Right cardiac atrium (tissue), 5 donors: ENCODE measurements at regions not wholly inside any gene's neighbourhood (a gene's known extent, or its start where the extent isn't known, plus 50 kb on each side); places are given as distances from the start of the nearest gene placed in this dataset.

ENCODE experiments used
- ATAC-seq, 2 donors: fragments of 200-7000 bp; cut with Tn5 transposase; one replicate each; pipeline versions ENCODE4 v1.8.0 to v1.9.1; 2020; ENCODE audit warnings: moderate library complexity in 2 of 2, mild to moderate bottlenecking in 1 of 2
- DNase-seq, 3 donors: peaks; one replicate each; pipeline ENCODE4 v3.0.0-alpha.2; 2020
- H3K27ac ChIP-seq: one replicate; pipeline ENCODE4 v1.5.1; 2013; ENCODE audit warnings: mild to moderate bottlenecking, low read length, control low read depth, moderate library complexity
- H3K27me3 ChIP-seq: one replicate; pipeline ENCODE4 v1.6.1; 2013; ENCODE audit not compliant: control insufficient read depth, insufficient read depth
- H3K4me1 ChIP-seq: one replicate; pipeline ENCODE4 v1.6.1; 2013; ENCODE audit warnings: low read length; ENCODE audit not compliant: control insufficient read depth, insufficient read depth
- H3K4me3 ChIP-seq: one replicate; pipeline ENCODE4 v1.5.1; 2013; ENCODE audit warnings: low read length, control low read depth
- H3K9me3 ChIP-seq: one replicate; pipeline ENCODE4 v1.6.1; 2013; ENCODE audit warnings: low read length; ENCODE audit not compliant: control insufficient read depth
- WGBS: extraction: QIAGEN DNeasy Blood & Tissue Kit; methylation state at CpG from one replicate; pipeline ENCODE4 v1.1.7; 2013; 5-methylcytosine and 5-hydroxymethylcytosine counted together
- intact Hi-C, 4 donors: fragments of 100-400 bp; cut with DNase I; formaldehyde crosslinking; loops; one replicate each; pipeline versions ENCODE4 v1.11.0 to v1.14.0; 2022 to 2023
- donor health status: healthy with polysubstance abuse.
- donor health status: DM: no; HTN: yes; CAD: no.
- donor health status: DM: no; HTN: no; CAD: no.
- donor health status: DM: no; HTN: yes; CAD: no; lungs with severe emphysema.
- donor health status: DM: yes; HTN: yes; CAD: no.

DNA sequence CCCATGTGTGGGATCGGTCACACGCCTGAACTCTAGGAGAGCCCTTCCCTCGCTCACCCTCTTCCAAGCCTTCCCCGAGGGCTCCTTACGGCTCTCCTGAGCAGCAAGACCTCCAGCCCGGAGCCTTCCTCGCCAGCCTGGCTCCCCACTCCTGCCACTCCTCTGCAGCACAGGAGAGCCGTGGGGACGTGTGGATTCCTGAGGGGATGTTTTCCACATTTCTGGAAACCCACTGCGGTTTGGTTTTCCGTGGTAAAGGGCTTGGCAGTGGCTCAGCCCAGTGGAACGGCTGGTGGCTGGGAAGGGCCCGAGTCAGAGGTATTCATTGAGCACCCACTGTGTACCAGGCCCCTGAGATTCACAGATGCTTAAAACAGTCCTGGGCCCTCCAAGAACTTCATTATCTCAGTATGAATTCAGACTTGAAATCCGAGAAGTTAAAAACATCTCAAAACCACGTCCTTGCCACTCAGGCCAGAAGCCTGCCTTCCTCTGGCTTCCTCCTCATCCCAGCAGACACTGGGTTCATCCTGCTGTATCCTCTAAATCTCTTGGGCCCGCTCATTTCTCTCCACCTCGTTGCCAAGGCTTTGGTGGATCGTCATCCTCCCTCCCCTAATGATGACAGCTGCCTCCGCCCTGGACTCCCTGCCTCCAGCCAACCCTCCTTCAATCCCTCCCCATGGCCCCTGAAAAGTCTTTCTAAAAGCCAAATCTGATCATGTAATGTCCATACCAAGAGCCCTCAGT, 109.6 kb downstream of the FGF18 start:
- 85% methylated on average over 19 of the region's 19 CpGs for WGBS
- ATAC-seq (no peak), DNase-seq (no peak)
- H3K27me3 ChIP-seq: no peaks in the 10 kb centered on the region
- H3K9me3 ChIP-seq: no peaks in the 10 kb centered on the region
- H3K27ac ChIP-seq: no peak overlapping the region
- intact Hi-C loops: no loop called here
- H3K4me1 ChIP-seq: no peaks in the 10 kb centered on the region
- H3K4me3 ChIP-seq: no peak overlapping the region

DNA sequence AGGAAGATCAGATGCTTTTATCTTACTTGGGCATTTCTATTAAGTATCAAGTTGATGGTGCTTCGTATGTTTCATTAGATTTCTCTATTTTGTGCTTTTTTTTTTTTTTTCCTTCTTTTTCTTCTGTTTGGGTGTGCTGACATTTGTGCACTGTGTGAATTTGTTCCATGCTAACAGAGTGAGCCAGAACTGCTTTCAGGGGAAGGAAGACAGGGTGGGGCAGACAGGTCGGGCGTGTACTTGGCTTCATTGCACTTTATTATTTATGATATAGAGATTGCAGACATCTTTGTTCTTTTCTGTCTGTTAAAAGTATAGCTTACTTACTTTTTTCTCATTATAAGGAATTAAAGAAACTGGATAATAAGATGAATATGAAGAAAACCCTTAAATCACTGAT, 112.2 kb downstream of the FGF18 start:
- 65% methylated on average over 3 of the region's 3 CpGs for WGBS
- H3K27me3 ChIP-seq: no peaks in the 10 kb centered on the region
- intact Hi-C loops: no loop called here
- ATAC-seq (peak in 1 of 2 donors; percentile 74), DNase-seq (no peak)
- H3K27ac ChIP-seq: no peak overlapping the region
- no peaks in the 10 kb centered on the region for H3K4me1 ChIP-seq
- no peaks in the 10 kb centered on the region for H3K9me3 ChIP-seq
- no peak overlapping the region for H3K4me3 ChIP-seq

DNA sequence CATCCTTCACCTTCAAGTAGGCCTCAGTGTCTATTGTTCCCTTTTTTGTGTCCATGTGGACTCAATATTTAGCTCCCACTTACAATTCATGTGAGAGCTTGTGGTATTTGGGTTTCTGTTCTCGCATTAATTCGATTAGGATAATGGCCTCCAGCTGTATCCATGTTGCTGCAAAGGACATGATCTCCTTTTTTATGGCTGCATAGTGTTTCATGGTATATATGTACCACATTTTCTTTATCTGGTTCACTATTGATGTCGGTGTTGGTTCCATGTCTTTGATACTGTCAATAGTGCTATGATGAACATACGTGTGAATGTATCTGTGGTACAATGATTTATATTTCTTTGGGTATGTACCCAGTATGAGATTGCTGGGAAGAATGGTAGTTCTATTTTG, 113.7 kb downstream of the FGF18 start:
- intact Hi-C loops: no loop called here
- Histone ChIP-seq H3K27me3 (no peaks in the 10 kb centered on the region), H3K27ac (no peak overlapping the region), H3K9me3 (no peaks in the 10 kb centered on the region), H3K4me1 (no peaks in the 10 kb centered on the region), H3K4me3 (no peak overlapping the region)
- ATAC-seq: no peak
- WGBS: 96% methylated on average over 4 of the region's 4 CpGs
- no peak for DNase-seq

DNA sequence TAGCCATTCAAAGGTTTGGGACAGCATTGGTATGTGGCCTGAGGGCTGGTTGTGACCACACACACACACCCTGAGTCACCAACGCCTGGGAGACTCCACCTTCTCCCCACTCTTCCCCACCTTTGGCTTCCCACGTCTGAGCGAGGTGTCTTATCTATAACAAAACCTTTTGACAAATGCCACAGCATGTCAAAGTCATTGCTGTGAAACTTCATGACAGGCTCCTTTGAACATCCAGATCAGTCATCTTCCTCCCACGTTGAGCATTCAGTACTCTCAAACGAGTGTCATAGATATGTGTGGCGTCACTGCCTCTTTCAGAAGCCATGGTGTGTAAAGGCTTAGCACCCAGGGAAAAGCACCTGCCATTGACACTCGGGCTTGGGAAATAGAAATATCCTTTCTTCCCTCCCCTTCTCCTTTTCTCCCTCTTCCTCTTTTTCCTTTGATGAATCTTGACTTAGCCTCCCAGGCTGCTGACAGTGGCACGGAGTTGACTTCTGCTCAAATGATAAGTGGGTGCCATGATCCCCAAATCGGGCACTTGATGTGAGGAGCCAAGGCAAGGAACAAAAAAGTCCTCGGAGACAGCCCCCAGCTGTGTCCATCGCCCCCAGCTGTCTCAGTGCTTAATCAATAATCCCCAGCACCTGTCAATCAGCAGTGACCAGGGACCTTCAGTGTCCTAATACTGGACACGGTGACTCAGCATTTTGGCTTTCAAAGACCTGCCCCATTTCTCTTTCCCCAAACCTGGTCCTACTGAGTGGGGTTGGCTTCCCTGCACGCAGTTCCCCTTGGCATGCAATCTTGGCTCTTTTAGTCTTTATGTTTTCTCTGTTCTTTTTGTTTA, 114.8 kb downstream of the FGF18 start:
- no peak for DNase-seq
- Histone ChIP-seq H3K4me1 (no peaks in the 10 kb centered on the region), H3K4me3 (no peak overlapping the region), H3K27ac (no peak overlapping the region), H3K9me3 (no peaks in the 10 kb centered on the region), H3K27me3 (no peaks in the 10 kb centered on the region)
- peak in 1 of 2 donors; percentile 65 for ATAC-seq
- intact Hi-C loops: no loop called here
- WGBS: 59% methylated on average over 13 of the region's 13 CpGs

DNA sequence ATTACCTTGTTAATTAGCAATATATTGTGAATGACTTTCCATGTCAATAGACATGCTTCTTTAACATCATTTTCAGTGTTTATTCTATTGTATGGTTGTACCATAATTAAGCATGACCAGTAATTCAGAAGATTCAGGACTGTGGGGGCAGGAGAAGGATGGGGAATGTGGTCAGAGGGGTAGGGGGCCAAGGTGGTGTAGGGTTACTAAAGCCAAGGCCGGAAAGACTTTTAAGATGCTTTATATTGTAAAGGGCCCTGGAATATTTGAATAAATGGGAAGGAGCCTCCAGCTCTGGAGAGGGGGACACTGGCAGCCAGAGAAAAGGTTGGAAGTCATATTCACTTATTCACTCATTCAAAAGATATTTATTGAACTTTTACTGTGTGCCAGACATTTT, 115.7 kb downstream of the FGF18 start:
- intact Hi-C loops: no loop called here
- Histone ChIP-seq H3K4me1 (no peaks in the 10 kb centered on the region), H3K27me3 (no peaks in the 10 kb centered on the region), H3K27ac (no peak overlapping the region), H3K9me3 (no peaks in the 10 kb centered on the region), H3K4me3 (no peak overlapping the region)
- no peak for DNase-seq
- WGBS: 81% methylated on average over 1 of the region's 1 CpG
- no peak for ATAC-seq

DNA sequence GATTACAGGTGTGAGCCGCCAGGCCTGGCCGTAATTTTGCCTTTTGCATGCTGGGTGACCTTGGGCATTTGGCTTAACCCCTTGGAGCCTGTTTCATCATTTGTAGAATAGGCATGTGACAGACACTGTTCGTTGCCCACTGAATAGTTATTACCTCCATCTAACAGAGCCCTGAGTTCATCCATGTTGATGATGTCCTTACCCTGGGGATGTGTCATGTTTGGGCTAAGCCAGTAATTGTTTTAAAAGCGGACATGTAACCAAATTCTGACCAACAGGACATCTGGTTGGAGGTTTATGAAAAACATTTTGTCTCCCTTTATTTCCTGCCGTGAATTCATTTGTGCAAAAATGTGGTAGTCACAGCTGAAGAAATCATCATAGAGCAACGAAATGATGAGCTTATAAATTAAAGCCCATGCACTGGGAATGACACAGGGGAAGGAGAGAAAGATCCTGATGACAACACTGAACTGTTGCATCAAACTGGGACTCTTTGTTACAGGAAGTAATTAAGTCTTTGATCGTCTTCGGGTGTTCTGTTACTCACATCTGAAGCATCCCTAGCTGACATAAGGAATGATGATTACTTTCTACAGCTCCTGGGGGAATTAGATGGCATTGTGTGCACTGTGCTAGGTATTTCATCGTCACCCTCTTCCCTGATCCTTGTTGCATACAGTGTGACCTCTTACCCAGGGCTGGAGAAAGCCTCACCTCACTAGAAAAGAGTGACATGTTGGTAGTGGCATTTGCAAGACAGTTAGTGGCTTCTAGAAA, 117.8 kb downstream of the FGF18 start:
- Histone ChIP-seq H3K9me3 (no peaks in the 10 kb centered on the region), H3K27me3 (no peaks in the 10 kb centered on the region), H3K27ac (no peak overlapping the region), H3K4me3 (no peak overlapping the region), H3K4me1 (no peaks in the 10 kb centered on the region)
- no peak for ATAC-seq
- DNase-seq: no peak
- 72% methylated on average over 9 of the region's 9 CpGs for WGBS
- intact Hi-C loops: no loop called here

DNA sequence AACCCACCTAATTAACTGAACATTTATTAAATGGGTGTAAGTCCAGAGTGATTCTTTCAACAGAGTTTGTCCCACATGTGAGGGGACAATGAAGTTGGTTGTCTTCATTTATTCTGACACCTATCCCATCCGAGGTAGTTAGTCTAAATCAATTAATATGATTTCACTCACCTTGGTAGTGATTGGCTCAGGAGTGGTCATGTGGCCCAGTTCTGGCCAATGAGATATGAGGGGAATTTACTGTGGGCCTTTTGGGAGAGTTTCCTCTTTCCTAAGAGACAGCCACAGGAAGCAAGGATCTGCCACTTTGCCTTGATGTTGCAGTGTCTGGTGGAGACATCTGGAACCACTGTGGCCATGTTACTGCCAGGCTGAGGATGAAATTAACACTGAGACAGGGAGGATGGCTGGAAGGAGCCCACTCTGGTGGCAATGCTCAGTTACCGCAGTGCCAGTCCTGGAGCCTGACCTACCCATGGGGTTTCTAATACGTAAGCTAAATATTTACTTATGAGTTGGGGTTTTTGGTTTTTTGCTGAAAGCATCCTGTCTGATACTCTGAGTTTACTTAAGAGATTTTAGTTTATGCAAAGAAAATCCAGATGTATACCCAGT, 118.6 kb downstream of the FGF18 start:
- WGBS: 84% methylated on average over 3 of the region's 3 CpGs
- no peaks in the 10 kb centered on the region for H3K4me1 ChIP-seq
- H3K27me3 ChIP-seq: no peaks in the 10 kb centered on the region
- ATAC-seq: no peak
- DNase-seq: no peak
- no peak overlapping the region for H3K27ac ChIP-seq
- intact Hi-C loops: no loop called here
- no peaks in the 10 kb centered on the region for H3K9me3 ChIP-seq
- H3K4me3 ChIP-seq: no peak overlapping the region

DNA sequence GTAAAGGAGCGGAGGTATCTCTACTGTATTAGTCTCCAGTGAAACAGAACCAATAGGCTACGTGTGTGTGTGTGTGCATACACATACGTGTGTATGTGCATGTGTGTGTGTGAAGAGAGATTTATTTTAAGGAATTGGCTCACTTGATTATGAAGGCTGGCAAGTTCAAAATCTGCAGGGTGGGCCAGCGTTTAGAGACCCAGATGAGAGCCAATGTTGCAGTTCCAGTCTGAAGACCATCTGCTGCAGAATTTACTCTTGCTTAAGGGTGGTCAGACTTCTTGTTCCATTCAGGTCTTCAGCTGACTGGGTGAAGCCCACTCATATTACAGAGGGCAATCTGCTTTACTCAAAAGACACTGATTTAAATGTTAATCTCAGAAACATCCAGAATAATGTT, 119.2 kb downstream of the FGF18 start:
- no peak overlapping the region for H3K27ac ChIP-seq
- H3K4me1 ChIP-seq: no peaks in the 10 kb centered on the region
- DNase-seq: no peak
- no peaks in the 10 kb centered on the region for H3K27me3 ChIP-seq
- H3K4me3 ChIP-seq: no peak overlapping the region
- 89% methylated on average over 4 of the region's 4 CpGs for WGBS
- H3K9me3 ChIP-seq: no peaks in the 10 kb centered on the region
- no peak for ATAC-seq
- intact Hi-C loops: no loop called here

DNA sequence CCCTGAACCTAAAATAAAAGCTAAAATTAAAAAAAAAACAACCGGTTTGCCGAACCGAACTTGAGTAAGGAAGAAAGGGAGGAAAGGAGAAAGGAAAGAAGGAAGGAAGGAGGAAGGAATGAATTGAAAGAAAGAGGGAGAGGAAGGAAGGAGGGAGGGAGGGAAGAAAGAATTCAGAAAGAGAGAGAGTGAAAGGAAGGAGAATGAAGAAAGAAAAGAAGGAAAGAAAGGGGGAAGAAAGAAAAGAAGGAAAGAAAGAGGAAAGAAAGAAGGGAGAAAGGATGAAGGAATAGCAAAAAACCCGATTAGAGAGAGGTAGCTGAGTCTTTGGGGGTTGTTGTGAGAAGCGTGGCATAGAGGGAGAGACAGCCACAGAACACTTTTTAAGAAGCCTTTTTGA, 121.4 kb downstream of the FGF18 start:
- ATAC-seq (no peak), DNase-seq (no peak)
- Histone ChIP-seq H3K4me3 (no peak overlapping the region), H3K4me1 (no peaks in the 10 kb centered on the region), H3K27me3 (no peaks in the 10 kb centered on the region), H3K9me3 (no peaks in the 10 kb centered on the region), H3K27ac (no peak overlapping the region)
- WGBS: 83% methylated on average over 5 of the region's 5 CpGs
- intact Hi-C loops: no loop called here

DNA sequence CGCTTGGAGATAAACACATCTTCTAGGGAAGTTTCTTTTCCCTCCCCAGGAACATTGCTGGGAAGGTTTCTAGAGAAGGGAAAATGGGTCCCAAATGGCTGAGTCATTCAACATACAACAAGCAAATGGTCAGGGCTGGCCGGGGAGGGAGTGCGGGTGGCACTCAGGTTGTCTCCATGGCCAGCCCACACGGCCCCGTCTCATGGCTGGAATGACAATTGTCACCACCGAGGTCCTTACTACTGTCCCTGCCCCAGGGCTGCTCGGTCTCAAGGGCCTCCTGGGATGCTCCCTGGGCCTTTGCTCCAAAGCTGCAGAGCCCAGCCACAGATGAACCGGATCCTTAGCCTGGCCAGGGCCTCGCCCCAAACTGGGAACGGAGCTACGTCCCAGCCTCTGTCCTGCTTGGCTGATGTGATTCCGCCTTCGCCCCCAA, 121.9 kb downstream of the FGF18 start:
- no peaks in the 10 kb centered on the region for H3K9me3 ChIP-seq
- peak; percentile 31 to 68 (median 68) for DNase-seq
- H3K27ac ChIP-seq: no peak overlapping the region
- H3K4me3 ChIP-seq: no peak overlapping the region
- ATAC-seq: peak; percentile 25 to 41
- H3K4me1 ChIP-seq: no peaks in the 10 kb centered on the region
- intact Hi-C loops: no loop called here
- no peaks in the 10 kb centered on the region for H3K27me3 ChIP-seq
- 82% methylated on average over 13 of the region's 13 CpGs for WGBS
